Activated CD8-positive, alpha-beta T cell treated with anti-CD3 and anti-CD28 coated beads for 36 hours (primary cell): ENCODE measurements at regions not wholly inside any gene's neighbourhood (a gene's known extent, or its start where the extent isn't known, plus 50 kb on each side); places are given as distances from the start of the nearest gene placed in this dataset.

Source experiments
- ATAC-seq: fragments of 200-7000 bp; cut with Tn5 transposase; one replicate; pipeline ENCODE4 v1.10.0; 2021; ENCODE audit warnings: mild to moderate bottlenecking, moderate library complexity
- CTCF ChIA-PET: fragments of 350-600 bp; sonication (Branson Sonifier 250); formaldehyde crosslinking; loops from one replicate; lab custom pipeline; 2021; ENCODE audit warnings: antibody characterized with exemption; lab: Charles Lee
- POLR2A ChIA-PET: fragments of 350-600 bp; sonication (Branson Sonifier 250); formaldehyde crosslinking; loops from one replicate; lab custom pipeline; 2021; ENCODE audit warnings: antibody characterized with exemption; lab: Charles Lee
- DNase-seq: peaks from one replicate; pipeline ENCODE4 v3.0.0-alpha.2; 2020
- H3K27ac Mint-ChIP-seq: one replicate; pipeline ENCODE4 v1.8.0; 2021; ENCODE audit warnings: mild to moderate bottlenecking, mixed read lengths
- H3K27me3 Mint-ChIP-seq: one replicate; pipeline ENCODE4 v1.8.0; 2021; ENCODE audit warnings: mixed read lengths
- H3K36me3 Mint-ChIP-seq: one replicate; pipeline ENCODE4 v1.8.0; 2021; ENCODE audit warnings: low read depth, mixed read lengths
- H3K4me1 Mint-ChIP-seq: one replicate; pipeline ENCODE4 v1.8.0; 2021; ENCODE audit warnings: low read depth, mixed read lengths
- H3K4me3 Mint-ChIP-seq: one replicate; pipeline ENCODE4 v1.8.0; 2021; ENCODE audit warnings: mild to moderate bottlenecking, moderate library complexity, mixed read lengths
- H3K9me3 Mint-ChIP-seq: one replicate; pipeline ENCODE4 v1.8.0; 2021; ENCODE audit warnings: mixed read lengths
- CTCF ChIP-seq: fragments of 200-600 bp; IDR thresholded peaks from one replicate; pipeline ENCODE4 v1.8.0; 2022; ENCODE audit warnings: antibody characterized with exemption, mild to moderate bottlenecking
- intact Hi-C: fragments of 100-400 bp; cut with micrococcal nuclease; formaldehyde crosslinking; loops from one replicate; pipeline ENCODE4 v1.10.0; 2022

- Mint-ChIP-seq H3K4me1 (peaks cover 1% of the 10 kb centered on the region), H3K36me3 (no peaks in the 10 kb centered on the region), H3K27me3 (peaks cover 24% of the 10 kb centered on the region), H3K4me3 (no peak overlapping the region), H3K9me3 (no peaks in the 10 kb centered on the region), H3K27ac (no peak overlapping the region)
- no peak for ATAC-seq
- no peak for TF ChIP-seq CTCF
- CTCF ChIA-PET: interaction anchor here (1.0 kb wide), 2 partner anchors 8 to 70 kb away, joined by 3 read pairs; no protein-coding TSS in a partner anchor
- intact Hi-C loops: no loop called here
- POLR2A ChIA-PET: interaction anchor here (1.5 kb wide), 1 partner anchor 67 kb away, joined by 3 read pairs; no protein-coding TSS in a partner anchor
- DNase-seq: no peak
Observed at GRCh38 chr6:44008821-44009370, 118.4 kb downstream of the MRPL14 start.

DNA sequence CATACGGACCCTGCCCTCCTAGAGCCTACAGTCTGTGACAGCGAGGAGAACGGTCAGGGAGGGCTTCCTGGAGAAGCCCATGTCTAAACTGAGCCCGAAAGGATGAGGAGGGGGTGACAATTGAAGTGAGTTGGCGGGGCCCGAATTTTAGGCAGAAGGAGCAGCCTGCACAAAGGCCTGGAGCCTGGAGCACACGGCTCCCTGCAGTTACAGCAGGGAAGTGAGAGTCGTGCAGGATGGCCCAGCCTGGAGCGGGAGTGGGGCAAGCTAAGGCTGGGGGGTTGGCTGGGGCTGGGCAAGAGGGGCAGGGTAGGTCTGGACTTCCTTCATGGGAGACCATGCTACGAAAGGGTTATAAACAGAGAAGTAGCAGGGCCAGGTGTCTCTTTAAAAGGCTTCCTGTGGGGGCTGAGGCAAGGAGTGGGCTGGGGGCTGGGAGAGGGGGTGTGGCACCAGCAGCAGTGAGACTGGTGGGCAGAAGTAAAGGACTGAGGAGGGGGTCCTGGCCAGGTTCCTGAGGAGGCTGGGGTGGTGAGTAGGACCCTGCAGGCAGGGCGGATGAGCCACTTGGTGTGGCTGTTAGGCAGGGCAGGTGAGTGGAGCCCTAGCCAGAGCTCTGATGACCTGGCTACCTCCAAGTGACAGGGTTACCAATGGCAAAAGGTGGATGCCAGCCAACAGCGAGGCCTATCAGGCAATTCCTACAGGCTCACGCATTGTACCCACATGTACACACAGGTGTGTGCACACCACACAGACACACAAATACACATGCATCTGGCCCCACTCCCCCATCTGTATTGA, 119.2 kb downstream of the MRPL14 start:
- POLR2A ChIA-PET: interaction anchor here (1.0 to 1.5 kb wide), 2 partner anchors 68 to 234 kb away, joined by 3 read pairs; no protein-coding TSS in a partner anchor
- Mint-ChIP-seq H3K36me3 (no peaks in the 10 kb centered on the region), H3K4me1 (peaks cover 10% of the 10 kb centered on the region), H3K9me3 (no peaks in the 10 kb centered on the region), H3K4me3 (no peak overlapping the region), H3K27ac (no peak overlapping the region), H3K27me3 (peaks cover 27% of the 10 kb centered on the region)
- ATAC-seq: no peak
- intact Hi-C loops: no loop called here
- no peak for TF ChIP-seq CTCF
- DNase-seq: peak; percentile 0
- CTCF ChIA-PET: no interaction called here

DNA sequence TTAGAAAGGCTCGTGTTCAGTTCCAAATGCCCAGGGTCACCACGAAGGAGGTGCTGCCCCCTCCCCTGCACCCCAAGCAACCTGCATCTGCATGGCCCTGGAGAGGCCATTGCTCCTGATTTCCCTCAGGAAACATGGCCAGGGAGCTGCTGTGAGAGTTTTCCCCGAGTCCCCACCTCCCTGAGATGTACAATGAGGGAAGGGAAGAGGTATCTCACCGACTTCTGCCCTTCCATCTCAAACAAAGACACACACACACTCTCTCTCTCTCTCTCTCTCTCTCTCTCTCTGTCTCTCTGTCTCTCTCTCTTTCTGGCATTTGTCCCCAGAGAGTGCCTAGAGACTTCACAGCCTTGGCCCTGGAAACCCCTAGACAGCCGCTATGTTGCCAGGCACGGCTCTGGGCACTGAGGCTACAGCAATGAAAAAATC, 120.4 kb downstream of the MRPL14 start:
- no peak for TF ChIP-seq CTCF
- H3K27me3 Mint-ChIP-seq: peaks cover 23% of the 10 kb centered on the region
- peaks cover 15% of the 10 kb centered on the region for H3K4me1 Mint-ChIP-seq
- DNase-seq: peak; percentile 7
- H3K36me3 Mint-ChIP-seq: peaks cover under 1% of the 10 kb centered on the region
- H3K9me3 Mint-ChIP-seq: no peaks in the 10 kb centered on the region
- intact Hi-C loops: no loop called here
- H3K4me3 Mint-ChIP-seq: no peak overlapping the region
- no peak overlapping the region for H3K27ac Mint-ChIP-seq
- CTCF ChIA-PET: no interaction called here
- POLR2A ChIA-PET: interaction anchor here (0.6 to 1.6 kb wide), 3 partner anchors 13 to 233 kb away, joined by 3 to 4 read pairs (median 3); no protein-coding TSS in a partner anchor
- ATAC-seq: no peak

DNA sequence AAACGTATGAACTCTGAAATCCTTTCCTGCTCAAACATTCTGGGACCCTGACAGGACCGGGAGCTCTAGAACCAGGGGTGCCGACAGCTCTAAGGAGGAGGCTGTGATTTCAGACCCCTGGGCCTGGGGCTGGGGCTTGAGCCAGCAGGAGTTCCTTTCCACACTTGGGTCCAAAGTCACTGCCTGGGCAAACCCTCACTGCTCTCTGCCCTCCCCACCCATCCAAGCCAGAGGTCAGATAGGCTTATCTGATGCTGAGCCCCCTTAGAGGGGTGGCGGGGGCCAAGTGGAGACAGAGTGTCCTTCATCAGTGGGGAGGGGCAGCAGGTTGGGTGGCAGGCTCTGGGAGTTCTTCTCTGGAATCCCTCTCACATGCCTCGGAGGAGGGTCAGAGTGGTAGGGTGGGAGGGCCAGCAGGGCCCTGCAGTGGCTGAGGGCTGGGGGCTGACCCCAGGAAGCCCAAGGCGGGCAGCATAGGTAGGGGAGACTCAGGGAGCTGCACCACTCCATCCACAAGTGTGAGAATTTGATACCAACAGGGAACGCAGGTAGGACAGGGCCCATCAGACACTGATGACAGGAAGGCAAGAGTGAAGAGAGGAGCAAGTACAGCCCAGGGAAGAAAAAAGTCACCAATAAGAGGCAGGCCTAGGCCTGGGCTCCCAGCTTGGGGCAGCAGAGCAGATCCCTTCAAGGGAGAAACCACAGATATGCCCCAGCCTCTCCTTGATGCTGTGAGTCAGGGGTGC, 121.0 kb downstream of the MRPL14 start:
- Mint-ChIP-seq H3K4me3 (no peak overlapping the region), H3K4me1 (peaks cover 18% of the 10 kb centered on the region), H3K27ac (no peak overlapping the region), H3K9me3 (no peaks in the 10 kb centered on the region), H3K27me3 (peaks cover 25% of the 10 kb centered on the region), H3K36me3 (peaks cover 5% of the 10 kb centered on the region)
- intact Hi-C loops: no loop called here
- ChIA-PET POLR2A (interaction anchor here (1.0 to 1.6 kb wide), 2 partner anchors 13 to 237 kb away, joined by 3 to 4 read pairs; no protein-coding TSS in a partner anchor), CTCF (interaction anchor here (2.2 kb wide), 1 partner anchor 236 kb away, joined by 12 read pairs; the partner anchor contains the start of gene VEGFA)
- DNase-seq (no peak), ATAC-seq (no peak)
- TF ChIP-seq CTCF: no peak
